WTC11 (cell line): ENCODE measurements at regions not wholly inside any gene's neighbourhood (a gene's known extent, or its start where the extent isn't known, plus 50 kb on each side); places are given as distances from the start of the nearest gene placed in this dataset.

ENCODE experiments used
- ATAC-seq: fragments of 200-7000 bp; cut with Tn5 transposase; 2 replicates; pipeline ENCODE4 v1.10.0; 2021; ENCODE audit warnings: mild to moderate bottlenecking, moderate library complexity
- CTCF ChIA-PET: fragments of 300-600 bp; sonication (Branson Sonifier 250); formaldehyde crosslinking; loops from one replicate; lab custom pipeline; 2021; ENCODE audit warnings: antibody characterized with exemption; lab: Charles Lee
- POLR2A ChIA-PET: fragments of 350-600 bp; sonication (Branson Sonifier 250); formaldehyde crosslinking; loops from one replicate; lab custom pipeline; 2021; ENCODE audit warnings: antibody characterized with exemption; lab: Charles Lee
- DNase-seq: peaks from one replicate; pipeline ENCODE4 v3.0.0; 2021; ENCODE audit warnings: low spot score
- H3K27ac Mint-ChIP-seq: 2 replicates; pipeline ENCODE4 v1.8.0; 2021; ENCODE audit warnings: mixed read lengths
- H3K27me3 Mint-ChIP-seq: 2 replicates; pipeline ENCODE4 v1.8.0; 2021; ENCODE audit warnings: low read depth, mild to moderate bottlenecking, moderate library complexity, mixed read lengths
- H3K36me3 Mint-ChIP-seq: 2 replicates; pipeline ENCODE4 v1.8.0; 2021; ENCODE audit warnings: mixed read lengths
- H3K4me1 Mint-ChIP-seq: 2 replicates; pipeline ENCODE4 v1.8.0; 2022; ENCODE audit warnings: mixed read lengths
- H3K4me3 Mint-ChIP-seq: 2 replicates; pipeline ENCODE4 v1.8.0; 2021; ENCODE audit warnings: mild to moderate bottlenecking, moderate library complexity, mixed read lengths
- H3K9me3 Mint-ChIP-seq: 2 replicates; pipeline ENCODE4 v1.8.0; 2021; ENCODE audit warnings: mixed read lengths
- GRHL2 ChIP-seq: fragments of 250-450 bp; sonication (Bioruptor Pico); IDR thresholded peaks from 2 replicates; pipeline ENCODE4 v1.8.0; 2022; ENCODE audit warnings: mild to moderate bottlenecking, moderate library complexity; ENCODE audit not compliant: insufficient replicate concordance, severe bottlenecking
- HMGXB4 ChIP-seq: sonication (generic); formaldehyde crosslinking; IDR thresholded peaks from 2 replicates; pipeline ENCODE4 v1.8.1; 2023; ENCODE audit warnings: mild to moderate bottlenecking, moderate library complexity, missing genetic modification reagents
- MYBL2 ChIP-seq: sonication (generic); formaldehyde crosslinking; IDR thresholded peaks from 2 replicates; pipeline ENCODE4 v1.8.1; 2023; ENCODE audit warnings: mild to moderate bottlenecking, moderate library complexity, missing genetic modification reagents
- NR2C2 ChIP-seq: sonication (generic); formaldehyde crosslinking; IDR thresholded peaks from 2 replicates; pipeline ENCODE4 v1.8.0; 2022; ENCODE audit warnings: mild to moderate bottlenecking, missing genetic modification reagents
- OVOL2 ChIP-seq: fragments of 250-450 bp; sonication (Bioruptor Pico); IDR thresholded peaks from 2 replicates; pipeline ENCODE4 v1.9.0; 2021; ENCODE audit warnings: mild to moderate bottlenecking, borderline replicate concordance
- PRRX2 ChIP-seq: fragments of 250-450 bp; sonication (Bioruptor Pico); IDR thresholded peaks from 2 replicates; pipeline ENCODE4 v1.8.0; 2021; ENCODE audit warnings: mild to moderate bottlenecking
- RORB ChIP-seq: fragments of 250-450 bp; sonication (Bioruptor Pico); IDR thresholded peaks from 2 replicates; pipeline ENCODE4 v1.9.0; 2021; ENCODE audit warnings: mild to moderate bottlenecking
- SMAD4 ChIP-seq: sonication (generic); formaldehyde crosslinking; IDR thresholded peaks from 2 replicates; pipeline ENCODE4 v1.8.0; 2022; ENCODE audit warnings: mild to moderate bottlenecking, missing genetic modification reagents
- ZMAT4 ChIP-seq: fragments of 250-450 bp; sonication (Bioruptor Pico); IDR thresholded peaks from 2 replicates; pipeline ENCODE4 v1.9.0; 2021; ENCODE audit warnings: mild to moderate bottlenecking
- ZNF281 ChIP-seq: sonication (generic); formaldehyde crosslinking; IDR thresholded peaks from 2 replicates; pipeline ENCODE4 v1.8.0; 2023; ENCODE audit warnings: mild to moderate bottlenecking, missing genetic modification reagents
- ZNF423 ChIP-seq: fragments of 250-450 bp; sonication (Bioruptor Pico); IDR thresholded peaks from 2 replicates; pipeline ENCODE4 v2.1.2; 2022; ENCODE audit warnings: mild to moderate bottlenecking, moderate library complexity
- ZNF425 ChIP-seq: fragments of 250-450 bp; sonication (Bioruptor Pico); conservative IDR thresholded peaks from 2 replicates; pipeline ENCODE4 v1.9.0; 2021; ENCODE audit warnings: mild to moderate bottlenecking
- TF ChIP-seq, protein P1 (sequence below): sonication (generic); formaldehyde crosslinking; IDR thresholded peaks from 2 replicates; pipeline ENCODE4 v1.8.0; 2023; ENCODE audit warnings: missing genetic modification reagents
- TF ChIP-seq, protein P2 (sequence below): sonication (generic); formaldehyde crosslinking; conservative IDR thresholded peaks from 2 replicates; pipeline ENCODE4 v1.8.1; 2022; ENCODE audit warnings: mild to moderate bottlenecking, missing genetic modification reagents

DNA sequence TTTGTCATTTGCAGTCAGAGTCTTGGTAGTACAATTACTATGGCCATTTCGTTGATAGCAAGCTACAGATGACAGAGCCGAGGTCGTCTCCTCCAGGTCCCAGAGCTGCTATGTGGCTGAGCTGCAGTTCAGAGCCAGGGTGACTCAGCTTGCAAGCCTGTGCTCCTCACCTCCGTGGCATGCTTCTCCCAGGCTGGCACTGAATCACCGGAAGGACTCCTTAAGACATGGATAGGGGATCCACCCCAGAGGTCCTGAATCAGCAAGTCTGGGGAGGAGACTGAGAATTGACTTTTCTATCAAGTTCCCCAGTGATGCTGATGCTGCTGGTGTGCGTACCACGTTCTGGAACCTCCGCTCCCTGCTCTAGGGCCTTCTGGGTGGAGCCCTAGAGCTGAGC is 291.2 kb downstream of the CDH26 start (continued):
- no peak for TF ChIP-seq SMAD4 (CRISPR knock-in tag)
- TF ChIP-seq OVOL2 (CRISPR knock-in tag), result no peak
- TF ChIP-seq ZNF425 (CRISPR knock-in tag), result no peak

- POLR2A ChIA-PET, result no interaction called here
- H3K27ac Mint-ChIP-seq, result no peak overlapping the region
- CTCF ChIA-PET, result interaction anchor here (1.1 to 2.1 kb wide), 3 partner anchors 13 to 44 kb away, joined by 3 to 6 read pairs (median 5); no protein-coding TSS in a partner anchor
Measured at GRCh38 chr20:60250251-60250650, 292.0 kb downstream of the CDH26 start.

DNA sequence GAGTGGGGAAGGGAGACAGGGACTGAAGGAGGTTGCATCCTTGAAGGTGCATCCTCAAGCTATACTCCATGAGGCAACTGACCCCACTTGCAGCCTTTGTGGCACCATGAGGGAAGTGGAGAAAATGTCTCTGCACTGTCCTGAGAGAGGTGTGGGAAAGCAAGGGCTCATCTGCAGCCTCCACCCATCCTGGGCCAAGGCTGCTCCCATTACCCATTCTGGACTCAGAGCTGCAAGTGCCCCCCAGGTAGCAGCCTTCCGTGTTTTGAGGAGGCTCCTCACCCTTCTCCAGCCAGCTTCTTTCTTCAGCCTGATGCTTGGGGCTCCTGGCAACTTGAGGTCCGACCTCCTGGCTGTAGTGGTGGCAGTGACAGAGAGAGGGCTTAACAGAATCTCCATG is 294.6 kb downstream of the CDH26 start:
- H3K27me3 Mint-ChIP-seq, result peaks cover 61% of the 10 kb centered on the region
- peaks cover 16% of the 10 kb centered on the region for H3K9me3 Mint-ChIP-seq
- no peak for ATAC-seq
- no peak for TF ChIP-seq MYBL2 (CRISPR knock-in tag)
- no peak for TF ChIP-seq ZNF423 (CRISPR knock-in tag)
- TF ChIP-seq OVOL2 (CRISPR knock-in tag), result no peak
- no peak for TF ChIP-seq ZNF281 (CRISPR knock-in tag)
- TF ChIP-seq NR2C2 (CRISPR knock-in tag), result no peak
- TF ChIP-seq ZMAT4, result no peak
- TF ChIP-seq, all 79 proteins: peak for 0
- ChIA-PET POLR2A (no interaction called here), CTCF (interaction anchor here (1.2 to 1.4 kb wide), 2 partner anchors 10 to 28 kb away, joined by 3 to 9 read pairs; no protein-coding TSS in a partner anchor)
- peaks cover 2% of the 10 kb centered on the region for H3K36me3 Mint-ChIP-seq
- no peak for DNase-seq
- peaks cover 11% of the 10 kb centered on the region for H3K4me1 Mint-ChIP-seq
- H3K27ac Mint-ChIP-seq, result no peak overlapping the region
- H3K4me3 Mint-ChIP-seq, result no peak overlapping the region

More at GRCh38 chr20:60250251-60250650, 292.0 kb downstream of the CDH26 start:
- H3K4me1 Mint-ChIP-seq, result peaks cover 4% of the 10 kb centered on the region
- no peak for ATAC-seq
- no peak for DNase-seq
- H3K4me3 Mint-ChIP-seq, result no peak overlapping the region
- peaks cover 2% of the 10 kb centered on the region for H3K36me3 Mint-ChIP-seq
- H3K9me3 Mint-ChIP-seq, result peaks cover 16% of the 10 kb centered on the region
- TF ChIP-seq, protein P1, sequence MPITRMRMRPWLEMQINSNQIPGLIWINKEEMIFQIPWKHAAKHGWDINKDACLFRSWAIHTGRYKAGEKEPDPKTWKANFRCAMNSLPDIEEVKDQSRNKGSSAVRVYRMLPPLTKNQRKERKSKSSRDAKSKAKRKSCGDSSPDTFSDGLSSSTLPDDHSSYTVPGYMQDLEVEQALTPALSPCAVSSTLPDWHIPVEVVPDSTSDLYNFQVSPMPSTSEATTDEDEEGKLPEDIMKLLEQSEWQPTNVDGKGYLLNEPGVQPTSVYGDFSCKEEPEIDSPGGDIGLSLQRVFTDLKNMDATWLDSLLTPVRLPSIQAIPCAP, result no peak
- TF ChIP-seq RORB (CRISPR knock-in tag) (no peak), PRRX2 (no peak), GRHL2 (CRISPR knock-in tag) (no peak), HMGXB4 (CRISPR knock-in tag) (no peak), ZNF281 (CRISPR knock-in tag) (no peak)
- TF ChIP-seq, protein P2, sequence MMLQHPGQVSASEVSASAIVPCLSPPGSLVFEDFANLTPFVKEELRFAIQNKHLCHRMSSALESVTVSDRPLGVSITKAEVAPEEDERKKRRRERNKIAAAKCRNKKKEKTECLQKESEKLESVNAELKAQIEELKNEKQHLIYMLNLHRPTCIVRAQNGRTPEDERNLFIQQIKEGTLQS (CRISPR knock-in tag), result no peak
- H3K27me3 Mint-ChIP-seq, result peaks cover 50% of the 10 kb centered on the region
